ENCODE measurements at regions not wholly inside any gene's neighbourhood (a gene's known extent, or its start where the extent isn't known, plus 50 kb on each side); places are given as distances from the start of the nearest gene placed in this dataset.

GRCh38 chr10:124249812-124250432, 156.5 kb upstream of the CHST15 start:
- Mint-ChIP-seq H3K4me1 (peaks cover 4% of the 10 kb centered on the region), H3K4me3 (no peak overlapping the region), H3K27ac (no peak overlapping the region), H3K36me3 (no peaks in the 10 kb centered on the region), H3K27me3 (ENCODE audit: low read depth) (peaks cover 8% of the 10 kb centered on the region), H3K9me3 (peaks cover 3% of the 10 kb centered on the region)
- TF ChIP-seq CTCF (IDR thresholded peaks at IDR 0.05; ENCODE audit: unreplicated experiment): peak; percentile 14
- no peak for DNase-seq (ENCODE audit: low spot score in 2 of 2, unreplicated experiment in 2 of 2)

GRCh38 chr10:124249196-124249595, 155.8 kb upstream of the CHST15 start:
- Mint-ChIP-seq H3K27me3 (ENCODE audit: low read depth) (peaks cover 10% of the 10 kb centered on the region), H3K4me1 (no peaks in the 10 kb centered on the region), H3K9me3 (no peaks in the 10 kb centered on the region), H3K27ac (no peak overlapping the region), H3K36me3 (no peaks in the 10 kb centered on the region), H3K4me3 (no peak overlapping the region)
- no peak for TF ChIP-seq CTCF (IDR thresholded peaks at IDR 0.05; ENCODE audit: unreplicated experiment)
- DNase-seq (ENCODE audit: low spot score in 2 of 2, unreplicated experiment in 2 of 2): no peak

GRCh38 chr10:124248056-124249045, 155.0 kb upstream of the CHST15 start:
- Mint-ChIP-seq H3K9me3 (no peaks in the 10 kb centered on the region), H3K36me3 (no peaks in the 10 kb centered on the region), H3K27me3 (ENCODE audit: low read depth) (peaks cover 10% of the 10 kb centered on the region), H3K27ac (no peak overlapping the region), H3K4me1 (no peaks in the 10 kb centered on the region), H3K4me3 (no peak overlapping the region)
- no peak for DNase-seq (ENCODE audit: low spot score in 2 of 2, unreplicated experiment in 2 of 2)
- TF ChIP-seq CTCF (IDR thresholded peaks at IDR 0.05; ENCODE audit: unreplicated experiment): no peak

- Mint-ChIP-seq H3K9me3 (peaks cover 3% of the 10 kb centered on the region), H3K27me3 (ENCODE audit: low read depth) (peaks cover 15% of the 10 kb centered on the region), H3K36me3 (no peaks in the 10 kb centered on the region), H3K4me1 (no peaks in the 10 kb centered on the region), H3K27ac (no peak overlapping the region), H3K4me3 (no peak overlapping the region)
- TF ChIP-seq CTCF (IDR thresholded peaks at IDR 0.05; ENCODE audit: unreplicated experiment): no peak
- no peak for DNase-seq (ENCODE audit: low spot score in 2 of 2, unreplicated experiment in 2 of 2)
Observed at GRCh38 chr10:124245806-124246440, 152.5 kb upstream of the CHST15 start.

- H3K4me3 Mint-ChIP-seq: no peak overlapping the region
- H3K36me3 Mint-ChIP-seq: no peaks in the 10 kb centered on the region
- H3K27ac Mint-ChIP-seq: no peak overlapping the region
- TF ChIP-seq CTCF (IDR thresholded peaks at IDR 0.05; ENCODE audit: unreplicated experiment): no peak
- no peak for DNase-seq (ENCODE audit: low spot score in 2 of 2, unreplicated experiment in 2 of 2)
- H3K4me1 Mint-ChIP-seq: no peaks in the 10 kb centered on the region
- H3K27me3 Mint-ChIP-seq (ENCODE audit: low read depth): peaks cover 18% of the 10 kb centered on the region
- peaks cover 3% of the 10 kb centered on the region for H3K9me3 Mint-ChIP-seq
Observed at GRCh38 chr10:124245191-124245590, 151.8 kb upstream of the CHST15 start.

Measured in mesothelial cell of epicardium (in vitro differentiated cells).